GM12872 (cell line): ENCODE measurements at regions not wholly inside any gene's neighbourhood (a gene's known extent, or its start where the extent isn't known, plus 50 kb on each side); places are given as distances from the start of the nearest gene placed in this dataset.

Experiments used
- TF ChIP-seq, protein P1 (sequence below): IDR thresholded peaks from 3 replicates; pipeline ENCODE4 v1.5.1; 2011; ENCODE audit warnings: low read depth, mild to moderate bottlenecking, low read length, moderate library complexity; ENCODE audit not compliant: insufficient read depth

DNA sequence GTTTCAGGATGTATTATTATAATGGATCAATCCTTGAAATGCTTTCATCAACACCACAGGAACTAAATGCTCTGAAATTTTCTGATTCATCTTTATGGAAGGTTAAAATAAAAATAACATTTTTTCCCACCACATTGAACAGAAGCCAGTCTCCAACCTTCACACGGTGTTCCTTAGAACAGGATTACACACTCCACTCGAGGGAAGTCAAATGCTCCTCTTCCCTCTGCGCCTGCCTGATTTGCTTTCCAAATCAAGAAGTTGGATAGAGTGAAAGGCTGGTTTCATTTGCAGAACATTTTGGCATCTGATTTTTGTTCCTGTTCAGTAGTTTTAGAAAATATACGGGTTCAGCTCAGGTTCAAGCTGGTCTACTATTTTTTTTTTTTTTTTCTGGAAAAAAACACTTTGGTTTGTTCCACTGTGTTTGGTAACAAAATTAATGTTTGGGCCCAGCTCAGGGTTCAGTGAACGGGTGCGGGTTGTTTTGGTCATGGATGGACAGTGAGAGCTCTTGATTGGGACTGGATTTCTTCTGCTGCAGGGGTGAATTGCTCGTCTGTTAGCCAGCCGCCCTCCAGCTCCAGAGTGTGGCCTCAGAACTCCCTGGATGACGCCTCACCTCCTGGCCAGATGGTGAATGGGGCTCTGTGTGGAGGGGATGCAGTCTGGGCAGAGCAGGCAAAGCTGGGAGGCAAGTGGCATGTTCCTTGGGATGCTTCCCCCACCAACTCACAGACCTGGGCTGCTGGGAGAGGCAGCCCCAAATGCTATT is 82.4 kb upstream of the STC2 start:
- TF ChIP-seq, protein P1, sequence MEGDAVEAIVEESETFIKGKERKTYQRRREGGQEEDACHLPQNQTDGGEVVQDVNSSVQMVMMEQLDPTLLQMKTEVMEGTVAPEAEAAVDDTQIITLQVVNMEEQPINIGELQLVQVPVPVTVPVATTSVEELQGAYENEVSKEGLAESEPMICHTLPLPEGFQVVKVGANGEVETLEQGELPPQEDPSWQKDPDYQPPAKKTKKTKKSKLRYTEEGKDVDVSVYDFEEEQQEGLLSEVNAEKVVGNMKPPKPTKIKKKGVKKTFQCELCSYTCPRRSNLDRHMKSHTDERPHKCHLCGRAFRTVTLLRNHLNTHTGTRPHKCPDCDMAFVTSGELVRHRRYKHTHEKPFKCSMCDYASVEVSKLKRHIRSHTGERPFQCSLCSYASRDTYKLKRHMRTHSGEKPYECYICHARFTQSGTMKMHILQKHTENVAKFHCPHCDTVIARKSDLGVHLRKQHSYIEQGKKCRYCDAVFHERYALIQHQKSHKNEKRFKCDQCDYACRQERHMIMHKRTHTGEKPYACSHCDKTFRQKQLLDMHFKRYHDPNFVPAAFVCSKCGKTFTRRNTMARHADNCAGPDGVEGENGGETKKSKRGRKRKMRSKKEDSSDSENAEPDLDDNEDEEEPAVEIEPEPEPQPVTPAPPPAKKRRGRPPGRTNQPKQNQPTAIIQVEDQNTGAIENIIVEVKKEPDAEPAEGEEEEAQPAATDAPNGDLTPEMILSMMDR = no peak

DNA sequence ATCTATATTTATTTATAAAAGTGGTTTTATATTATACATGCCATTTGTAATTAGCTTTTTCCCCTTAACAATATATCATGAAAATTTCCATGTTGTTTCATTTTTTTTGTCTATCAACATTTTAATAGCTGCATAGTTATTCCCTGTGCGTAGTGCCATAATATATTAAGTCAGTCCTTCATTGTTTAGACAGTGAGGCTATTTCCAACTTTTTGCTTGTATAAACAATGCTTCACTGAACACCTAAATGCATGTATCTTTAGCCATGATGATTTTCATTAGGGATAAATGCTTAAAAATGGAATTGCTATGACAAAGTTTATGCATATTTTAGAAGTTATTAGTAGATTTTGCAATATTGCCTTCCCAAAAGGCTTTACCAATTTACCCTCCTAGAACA is 80.7 kb upstream of the STC2 start:
- TF ChIP-seq, protein P1 = no peak

DNA sequence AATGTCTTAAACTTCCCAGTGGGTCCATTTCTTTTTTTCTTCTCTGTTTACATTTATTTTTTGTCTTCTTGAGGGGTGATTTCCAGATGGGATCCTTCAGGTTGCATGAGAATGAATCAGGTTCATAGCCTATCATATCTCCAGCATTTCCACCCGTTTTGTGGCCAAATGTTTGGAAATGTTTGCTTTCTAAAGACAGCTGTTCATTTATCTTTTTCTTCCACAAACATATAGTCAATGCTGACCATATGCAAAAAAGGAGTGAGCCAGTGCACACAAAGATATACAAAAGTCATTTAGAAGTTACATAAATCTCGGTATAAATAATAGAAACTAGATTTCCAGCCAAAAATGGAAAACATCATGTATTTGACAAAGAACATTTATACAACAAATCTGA is 71.6 kb upstream of the STC2 start:
- TF ChIP-seq, protein P1 = no peak

DNA sequence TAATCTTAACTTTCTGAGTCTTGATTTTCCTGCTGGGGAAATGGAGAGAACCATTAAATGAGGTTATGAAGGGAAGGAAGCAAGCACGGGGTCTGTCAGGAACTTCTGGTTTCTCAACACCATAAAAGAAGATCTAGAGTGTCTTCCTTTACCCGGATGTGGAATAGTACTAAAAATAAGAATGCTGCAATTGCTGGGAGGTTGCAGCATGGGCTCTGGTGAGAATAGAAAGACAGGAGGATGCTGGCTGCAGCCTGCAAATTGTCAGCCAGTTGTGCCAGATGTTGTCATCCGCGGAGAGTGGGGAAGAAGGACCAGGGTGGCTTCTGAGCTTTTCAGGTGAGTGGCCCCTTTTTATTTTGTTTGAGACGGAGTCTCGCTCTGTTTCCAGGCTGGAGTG is 69.3 kb upstream of the STC2 start:
- TF ChIP-seq, protein P1 = no peak

DNA sequence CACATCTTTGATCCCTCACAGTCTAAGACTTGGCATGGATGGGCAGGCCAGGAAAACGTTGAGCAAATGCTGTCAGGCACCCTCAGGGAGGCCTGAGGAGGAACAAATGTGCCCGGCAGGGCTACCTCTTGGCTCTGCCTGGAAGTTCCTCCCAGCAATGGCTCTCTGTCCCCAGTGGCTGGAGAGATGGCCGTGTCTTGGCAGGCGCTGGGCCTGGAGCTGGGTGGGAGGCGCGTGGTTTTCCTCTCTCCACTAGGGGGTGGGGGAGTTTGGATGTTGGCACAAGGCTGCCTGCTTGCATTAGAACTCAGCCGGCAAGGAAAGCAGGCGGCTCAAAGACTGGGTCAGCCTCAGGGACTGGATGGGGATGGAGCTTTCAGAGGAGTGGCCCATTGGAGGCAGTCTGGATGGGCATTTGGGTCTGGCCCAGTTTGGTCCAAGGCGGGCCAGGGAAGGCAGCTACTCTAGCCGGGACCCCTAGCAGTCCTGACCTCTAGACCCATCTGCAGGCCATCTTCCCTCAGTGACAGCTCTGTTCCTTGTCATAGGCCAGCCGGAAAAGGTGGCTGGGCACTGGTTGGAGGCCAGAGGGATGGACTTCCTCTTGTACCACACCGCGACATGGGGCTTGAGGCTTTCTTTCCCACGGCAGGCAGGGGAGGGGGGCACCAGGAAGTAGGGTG is 68.2 kb upstream of the STC2 start:
- TF ChIP-seq, protein P1 = no peak; the same call in 2 of the 3 replicates

DNA sequence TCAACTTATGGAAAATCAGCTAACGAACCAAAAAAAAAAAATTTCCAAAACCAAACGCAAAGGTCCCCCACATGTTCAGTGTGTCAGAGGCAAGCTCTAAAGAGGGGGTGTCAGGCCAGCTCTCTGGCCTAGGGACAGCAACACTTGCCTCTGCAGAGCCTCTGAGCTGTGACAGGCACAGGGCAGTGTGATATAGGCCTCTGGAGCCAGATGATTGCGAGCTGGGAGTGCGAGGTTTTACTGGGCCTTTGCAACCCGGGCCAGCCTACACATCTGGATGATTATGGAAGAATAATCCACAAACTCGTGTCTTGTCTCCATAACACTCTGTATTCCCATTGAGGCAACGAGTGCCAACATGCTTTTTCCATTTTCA is 67.7 kb upstream of the STC2 start:
- TF ChIP-seq, protein P1 = no peak

DNA sequence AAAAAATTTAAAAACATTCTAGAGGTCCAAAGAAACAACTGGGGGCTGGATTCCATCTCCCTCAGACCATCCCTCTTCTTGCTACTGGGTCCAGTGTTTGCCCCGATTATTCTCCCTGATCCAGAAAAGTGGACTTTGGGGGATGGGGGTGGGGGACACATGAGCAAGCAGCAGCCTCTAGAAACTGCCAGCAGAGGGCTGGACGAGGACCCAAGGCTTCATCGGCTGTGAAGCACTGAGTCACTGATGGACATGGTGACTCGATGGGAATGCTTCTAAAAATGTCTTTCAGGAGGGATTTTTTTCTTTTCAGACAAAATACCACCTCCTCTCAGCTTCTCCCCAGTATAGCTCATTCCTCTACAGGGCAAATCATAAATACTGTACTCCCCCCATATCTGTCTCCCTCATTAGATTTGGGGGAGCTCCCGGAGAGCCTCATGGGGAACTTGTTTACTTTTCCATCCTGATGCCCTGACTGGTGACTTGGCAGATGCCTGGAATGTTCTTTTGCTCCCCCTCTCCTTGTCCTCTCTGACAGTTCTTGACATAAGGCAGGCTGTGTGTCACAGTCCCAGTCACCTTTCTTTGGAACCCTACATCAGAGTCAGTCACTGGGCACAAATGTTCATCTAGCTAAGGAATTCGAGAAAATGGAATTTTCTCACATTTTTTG is 67.2 kb upstream of the STC2 start:
- TF ChIP-seq, protein P1 = no peak
